Brain microvascular endothelial cell (primary cell): ENCODE measurements at regions not wholly inside any gene's neighbourhood (a gene's known extent, or its start where the extent isn't known, plus 50 kb on each side); places are given as distances from the start of the nearest gene placed in this dataset.
"Not testable (repeated sequence)": the region's sequence is repeated elsewhere in the genome, so short reads cannot be mapped to it uniquely, and the experiment has no call there.

ENCODE experiments used
- DNase-seq: peaks from one replicate; pipeline ENCODE4 v3.0.0-alpha.2; 2020
- H3K27ac ChIP-seq: fragments of 250-450 bp; sonication (Bioruptor Pico); 2 replicates; pipeline ENCODE4 v1.5.1; 2020; ENCODE audit warnings: mild to moderate bottlenecking, moderate library complexity
- H3K27me3 ChIP-seq: fragments of 250-450 bp; sonication (Bioruptor Pico); replicated peaks from 2 replicates; pipeline ENCODE4 v1.5.1; 2020; ENCODE audit warnings: mild to moderate bottlenecking
- H3K36me3 ChIP-seq: fragments of 250-450 bp; sonication (Bioruptor Pico); replicated peaks from 2 replicates; pipeline ENCODE4 v1.5.1; 2020; ENCODE audit warnings: mild to moderate bottlenecking
- H3K4me3 ChIP-seq: 2 replicates; pipeline ENCODE4 v1.5.1; 2011; ENCODE audit warnings: low read depth, mild to moderate bottlenecking, control low read depth, low read length, moderate library complexity
- CTCF ChIP-seq: IDR thresholded peaks from 2 replicates; pipeline ENCODE4 v1.5.1; 2011; ENCODE audit warnings: low read depth, mild to moderate bottlenecking, moderate library complexity, low read length, control low read depth, inconsistent platforms; ENCODE audit errors: missing control alignments
- in situ Hi-C: cut with HindIII; loops from 2 replicates; pipeline ENCODE4 v1.10.0; 2017; ENCODE audit warnings: low sequenced_read_pairs, low pct_ligation_motif_present

- in situ Hi-C loops: no loop called here
- Histone ChIP-seq H3K4me3 (no peak overlapping the region), H3K27ac (no peak overlapping the region), H3K36me3 (no peaks in the 10 kb centered on the region), H3K27me3 (no peaks in the 10 kb centered on the region)
- no peak for DNase-seq
- TF ChIP-seq CTCF: no peak
Observed at GRCh38 chr9:135403733-135404450, 75.7 kb upstream of the PPP1R26 start.

- no peak overlapping the region for H3K4me3 ChIP-seq
- no peaks in the 10 kb centered on the region for H3K36me3 ChIP-seq
- no peak for DNase-seq
- H3K27me3 ChIP-seq: no peaks in the 10 kb centered on the region
- TF ChIP-seq CTCF: no peak
- H3K27ac ChIP-seq: no peak overlapping the region
- in situ Hi-C loops: no loop called here
Observed at GRCh38 chr9:135404451-135405144, 75.0 kb upstream of the PPP1R26 start.

- in situ Hi-C loops: not testable (repeated sequence)
Observed at GRCh38 chr9:135405145-135405464, 74.5 kb upstream of the PPP1R26 start.

GRCh38 chr9:135408476-135409254, 70.9 kb upstream of the PPP1R26 start:
- in situ Hi-C loops: no loop called here
- Histone ChIP-seq H3K27me3 (no peaks in the 10 kb centered on the region), H3K4me3 (no peak overlapping the region), H3K27ac (no peak overlapping the region), H3K36me3 (no peaks in the 10 kb centered on the region)
- no peak for DNase-seq
- no peak for TF ChIP-seq CTCF

More at GRCh38 chr9:135405145-135405464, 74.5 kb upstream of the PPP1R26 start:
- not testable (repeated sequence) for H3K27me3 ChIP-seq, H3K36me3 ChIP-seq, H3K4me3 ChIP-seq, H3K27ac ChIP-seq, DNase-seq

GRCh38 chr9:135409286-135410200, 70.0 kb upstream of the PPP1R26 start:
- Histone ChIP-seq H3K27ac (no peak overlapping the region), H3K27me3 (no peaks in the 10 kb centered on the region), H3K36me3 (no peaks in the 10 kb centered on the region), H3K4me3 (no peak overlapping the region)
- no peak for TF ChIP-seq CTCF
- DNase-seq: no peak
- in situ Hi-C loops: no loop called here
